ENCODE measurements at regions not wholly inside any gene's neighbourhood (a gene's known extent, or its start where the extent isn't known, plus 50 kb on each side); places are given as distances from the start of the nearest gene placed in this dataset.

DNA sequence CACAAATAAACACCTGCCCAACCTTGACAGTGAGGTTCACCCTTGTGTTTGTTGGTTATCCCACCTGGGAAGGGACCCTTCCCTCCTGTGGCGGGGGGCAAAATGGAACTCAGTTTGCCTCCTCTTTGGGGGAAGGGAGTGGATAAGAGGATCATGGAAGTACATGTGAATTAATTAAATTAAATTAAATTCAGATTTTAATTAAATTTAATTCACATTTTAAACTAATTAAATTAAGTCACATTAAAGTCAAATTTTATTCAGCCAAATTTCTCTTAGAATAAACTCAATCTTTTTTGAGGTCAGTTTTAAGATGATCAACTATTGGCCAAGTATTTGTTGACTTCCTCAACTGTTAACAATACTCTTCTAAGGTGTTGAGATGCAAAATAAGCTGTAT, 252.4 kb upstream of the AJAP1 start:
- H3K4me1 ChIP-seq (ENCODE audit: low read depth), result no peaks in the 10 kb centered on the region
- TF ChIP-seq, protein P1, sequence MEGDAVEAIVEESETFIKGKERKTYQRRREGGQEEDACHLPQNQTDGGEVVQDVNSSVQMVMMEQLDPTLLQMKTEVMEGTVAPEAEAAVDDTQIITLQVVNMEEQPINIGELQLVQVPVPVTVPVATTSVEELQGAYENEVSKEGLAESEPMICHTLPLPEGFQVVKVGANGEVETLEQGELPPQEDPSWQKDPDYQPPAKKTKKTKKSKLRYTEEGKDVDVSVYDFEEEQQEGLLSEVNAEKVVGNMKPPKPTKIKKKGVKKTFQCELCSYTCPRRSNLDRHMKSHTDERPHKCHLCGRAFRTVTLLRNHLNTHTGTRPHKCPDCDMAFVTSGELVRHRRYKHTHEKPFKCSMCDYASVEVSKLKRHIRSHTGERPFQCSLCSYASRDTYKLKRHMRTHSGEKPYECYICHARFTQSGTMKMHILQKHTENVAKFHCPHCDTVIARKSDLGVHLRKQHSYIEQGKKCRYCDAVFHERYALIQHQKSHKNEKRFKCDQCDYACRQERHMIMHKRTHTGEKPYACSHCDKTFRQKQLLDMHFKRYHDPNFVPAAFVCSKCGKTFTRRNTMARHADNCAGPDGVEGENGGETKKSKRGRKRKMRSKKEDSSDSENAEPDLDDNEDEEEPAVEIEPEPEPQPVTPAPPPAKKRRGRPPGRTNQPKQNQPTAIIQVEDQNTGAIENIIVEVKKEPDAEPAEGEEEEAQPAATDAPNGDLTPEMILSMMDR (IDR thresholded peaks at IDR 0.05), result no peak
- no peak overlapping the region for H3K4me3 ChIP-seq
- H3K9me3 ChIP-seq, result no peaks in the 10 kb centered on the region
- intact Hi-C loops (cut with DNase I, micrococcal nuclease), result no loop called here
- H3K36me3 ChIP-seq (ENCODE audit: low read depth), result no peaks in the 10 kb centered on the region
- ATAC-seq, result no peak
- no peak for DNase-seq

DNA sequence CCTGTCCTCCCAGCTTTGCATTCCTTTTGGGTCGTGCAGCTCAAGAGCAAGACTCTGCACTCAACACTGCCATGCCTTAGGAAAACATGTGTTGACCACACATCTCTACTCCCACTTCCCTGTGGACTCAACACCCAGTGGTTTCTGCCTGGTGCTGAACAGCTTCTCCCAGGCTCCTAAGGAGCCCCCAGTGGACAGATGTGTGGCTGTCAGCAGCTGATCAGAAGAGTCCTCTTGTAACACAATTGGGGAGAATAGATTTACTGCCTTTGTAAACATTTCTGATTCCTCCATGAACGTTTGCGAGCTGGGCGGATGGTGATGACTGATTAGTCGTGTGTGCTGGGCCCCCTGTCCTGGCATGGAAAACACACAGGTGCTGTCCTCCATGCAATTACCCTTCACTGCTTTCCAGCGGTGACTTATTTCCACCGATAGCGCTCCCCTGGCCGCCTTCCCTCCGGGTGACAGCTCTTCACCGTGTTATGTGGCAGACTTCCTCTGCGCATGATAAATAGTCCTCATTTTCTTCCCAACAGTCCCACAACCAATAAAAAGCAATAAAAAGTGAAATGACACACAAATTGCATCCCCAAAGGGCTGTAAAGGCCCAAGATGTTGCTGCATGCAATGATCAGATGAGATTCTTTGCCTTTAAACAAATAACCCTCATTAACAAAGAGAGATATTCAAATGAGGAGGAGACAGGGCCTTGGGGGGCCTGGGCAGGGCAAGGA, 249.4 kb upstream of the AJAP1 start:
- DNase-seq, result no peak
- H3K9me3 ChIP-seq, result no peaks in the 10 kb centered on the region
- ATAC-seq, result no peak
- H3K4me3 ChIP-seq, result no peak overlapping the region
- TF ChIP-seq, protein P1 (IDR thresholded peaks at IDR 0.05), result no peak
- H3K36me3 ChIP-seq (ENCODE audit: low read depth), result no peaks in the 10 kb centered on the region
- H3K4me1 ChIP-seq (ENCODE audit: low read depth), result no peaks in the 10 kb centered on the region
- intact Hi-C loops (cut with DNase I, micrococcal nuclease), result no loop called here

DNA sequence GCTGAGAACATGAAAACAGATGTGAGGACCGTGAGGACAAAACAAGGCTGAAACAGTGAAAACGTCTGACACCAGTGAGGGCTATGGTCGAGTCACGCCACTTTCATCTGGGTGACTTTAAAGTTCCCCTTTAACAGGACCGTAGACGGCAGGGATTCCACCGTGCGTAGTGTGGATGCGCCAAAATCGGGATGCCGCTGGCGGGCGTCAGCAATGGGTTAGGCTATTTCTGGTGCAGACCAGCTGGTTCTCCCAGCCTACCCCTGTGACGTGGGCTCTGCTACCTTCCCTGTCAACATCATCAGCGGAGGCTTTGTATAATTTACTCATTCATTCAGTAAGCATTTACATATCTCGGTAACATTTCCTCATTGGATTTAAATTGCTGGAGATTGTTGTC, 246.6 kb upstream of the AJAP1 start:
- no peaks in the 10 kb centered on the region for H3K36me3 ChIP-seq (ENCODE audit: low read depth)
- no peak overlapping the region for H3K4me3 ChIP-seq
- DNase-seq (no peak), ATAC-seq (no peak)
- TF ChIP-seq, protein P1 (IDR thresholded peaks at IDR 0.05), result no peak
- no peaks in the 10 kb centered on the region for H3K9me3 ChIP-seq
- H3K4me1 ChIP-seq (ENCODE audit: low read depth), result no peaks in the 10 kb centered on the region
- intact Hi-C loops (cut with DNase I, micrococcal nuclease), result no loop called here

DNA sequence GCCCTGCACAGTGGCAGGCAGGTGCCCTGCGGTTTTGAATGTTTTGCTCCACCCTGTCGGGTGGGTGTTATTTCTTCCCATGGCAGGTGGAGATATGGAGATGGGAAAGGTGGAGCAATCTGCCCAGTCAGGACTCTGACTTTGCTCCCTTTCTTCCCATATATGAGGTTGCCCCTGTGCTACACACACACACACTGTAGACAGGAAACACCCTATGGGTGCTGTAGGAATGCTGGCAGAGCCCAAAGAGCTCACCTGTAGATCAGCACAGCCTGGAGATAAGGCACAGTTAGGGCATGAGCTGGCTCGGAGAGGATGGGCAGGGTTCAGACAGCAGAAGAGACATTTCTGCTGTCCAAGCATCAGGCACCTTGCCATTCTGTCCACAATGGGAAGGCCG, 246.0 kb upstream of the AJAP1 start:
- DNase-seq (no peak), ATAC-seq (no peak)
- TF ChIP-seq, protein P1 (IDR thresholded peaks at IDR 0.05), result no peak
- Histone ChIP-seq H3K4me3 (no peak overlapping the region), H3K36me3 (ENCODE audit: low read depth) (no peaks in the 10 kb centered on the region), H3K4me1 (ENCODE audit: low read depth) (no peaks in the 10 kb centered on the region), H3K9me3 (no peaks in the 10 kb centered on the region)
- intact Hi-C loops (cut with DNase I, micrococcal nuclease), result no loop called here

DNA sequence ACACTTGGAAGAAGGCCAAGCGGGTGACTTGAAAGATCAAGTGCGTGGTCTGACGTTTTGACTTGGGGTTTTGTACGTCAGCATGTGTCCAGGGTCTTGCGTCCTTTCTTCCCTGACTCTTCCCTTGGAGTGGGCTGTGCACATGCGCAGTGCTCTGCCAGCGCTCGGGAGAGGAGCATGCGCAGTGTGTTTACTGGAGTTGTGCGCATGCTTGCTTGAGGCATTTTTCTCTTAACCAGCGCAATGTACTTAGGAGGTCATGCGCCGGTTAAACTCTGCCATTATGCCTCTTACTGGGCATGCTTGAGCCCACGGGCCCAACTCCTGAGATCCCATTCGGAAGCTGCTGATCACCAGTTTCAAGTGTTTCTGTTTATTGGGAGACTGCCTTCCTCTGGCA, 242.5 kb upstream of the AJAP1 start:
- Histone ChIP-seq H3K36me3 (ENCODE audit: low read depth) (no peaks in the 10 kb centered on the region), H3K4me3 (no peak overlapping the region), H3K9me3 (no peaks in the 10 kb centered on the region), H3K4me1 (ENCODE audit: low read depth) (no peaks in the 10 kb centered on the region)
- intact Hi-C loops (cut with DNase I, micrococcal nuclease), result no loop called here
- TF ChIP-seq, protein P1 (IDR thresholded peaks at IDR 0.05), result no peak
- DNase-seq (no peak), ATAC-seq (no peak)

DNA sequence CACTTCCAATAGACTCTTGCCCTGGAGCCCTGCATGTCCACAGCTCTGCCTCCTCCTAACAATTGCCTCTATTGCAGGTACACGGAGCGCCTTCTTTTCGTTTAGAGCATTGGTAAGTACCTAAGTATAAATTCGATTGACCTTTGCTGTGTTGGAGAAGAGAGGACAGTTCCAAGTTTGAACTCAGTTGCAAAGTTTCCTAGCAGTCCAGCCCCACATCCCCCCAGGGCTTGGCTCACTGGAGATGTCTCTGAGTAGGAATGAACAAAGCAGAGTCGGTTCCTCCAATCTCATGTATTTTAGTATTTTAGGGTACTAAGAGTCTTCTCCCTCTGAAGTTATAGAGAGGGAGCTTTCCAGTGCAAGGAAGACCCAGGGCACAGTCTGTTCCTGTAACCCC, 238.9 kb upstream of the AJAP1 start:
- H3K4me1 ChIP-seq (ENCODE audit: low read depth), result no peaks in the 10 kb centered on the region
- TF ChIP-seq, protein P1 (IDR thresholded peaks at IDR 0.05), result no peak
- no peak for DNase-seq
- ATAC-seq, result no peak
- H3K36me3 ChIP-seq (ENCODE audit: low read depth), result no peaks in the 10 kb centered on the region
- H3K9me3 ChIP-seq, result peaks cover 3% of the 10 kb centered on the region
- intact Hi-C loops (cut with DNase I, micrococcal nuclease), result no loop called here
- H3K4me3 ChIP-seq, result no peak overlapping the region

All from mucosa of descending colon (tissue), 3 donors.